K562 (cell line): ENCODE measurements at regions not wholly inside any gene's neighbourhood (a gene's known extent, or its start where the extent isn't known, plus 50 kb on each side); places are given as distances from the start of the nearest gene placed in this dataset.

ENCODE experiments used
- ATAC-seq: fragments of 200-7000 bp; cut with Tn5 transposase; 3 replicates; pipeline ENCODE4 v1.9.1; 2020; ENCODE audit warnings: moderate library complexity
- BruUV-seq: library from RNA; stranded (reverse); fragments of 400-500 nt; replicated peaks from 2 replicates; lab custom pipeline; 2021; lab: Mats Ljungman, UMichigan
- CTCF ChIA-PET: fragments of 300-600 bp; formaldehyde crosslinking; extraction: SDS; loops from one replicate; lab custom pipeline; 2021; ENCODE audit warnings: low intra/inter-chr PET ratio; lab: Yijun Ruan, JAX
- POLR2A ChIA-PET: fragments of 300-600, 350-650 bp; sonication (Branson Sonifier 250); formaldehyde crosslinking; extraction: SDS; loops from one replicate; lab custom pipeline; 2021; ENCODE audit warnings: antibody characterized with exemption, inconsistent platforms; lab: Yijun Ruan, JAX
- DNase-seq, 4 experiments: peaks; one replicate each; pipeline versions ENCODE4 v3.0.0 to v3.0.0-alpha.2; 2011 to 2018; ENCODE audit warnings: low spot score in 3 of 4, mixed read lengths in 3 of 4; ENCODE audit errors: extremely low read depth in 1 of 4
- FAIRE-seq: peaks from 2 replicates; lab custom pipeline; 2011; peaks lifted over from hg19 to GRCh38; lab: Jason Lieb, UNC
- H2AFZ ChIP-seq: 2 replicates; pipeline ENCODE4 v1.6.0; 2011; ENCODE audit warnings: low read depth, low read length, control low read depth, inconsistent platforms
- H3K27ac ChIP-seq: fragments of 200-600 bp; 3 replicates; pipeline ENCODE4 v1.8.0; 2011; ENCODE audit warnings: low read depth, mild to moderate bottlenecking, control low read depth, inconsistent platforms, low read length, moderate library complexity, mixed read lengths; ENCODE audit errors: extremely low read depth
- H3K27me3 ChIP-seq, 2 experiments: fragments of 300-600 bp in 1 of 2; 2 replicates in 1 of 2; 3 replicates in 1 of 2; pipeline versions ENCODE4 v1.6.0 to v1.8.0; 2011; ENCODE audit warnings: inconsistent platforms in 2 of 2, low read length in 2 of 2, mild to moderate bottlenecking in 1 of 2, mixed read lengths in 1 of 2, moderate library complexity in 1 of 2; ENCODE audit not compliant: control insufficient read depth in 2 of 2, insufficient read depth in 2 of 2
- H3K36me3 ChIP-seq: fragments of 300-600 bp; 3 replicates; pipeline ENCODE4 v1.8.0; 2011; ENCODE audit warnings: mild to moderate bottlenecking, low read length, inconsistent platforms; ENCODE audit not compliant: control insufficient read depth, insufficient read depth
- H3K4me1 ChIP-seq, 2 experiments: fragments of 200-600 bp in 1 of 2; replicated peaks in 1 of 2; 2 replicates in 1 of 2; 3 replicates in 1 of 2; pipeline versions ENCODE4 v1.5.1 to v1.8.0; 2011; ENCODE audit warnings: inconsistent platforms in 2 of 2, low read length in 2 of 2, mild to moderate bottlenecking in 1 of 2, mixed read lengths in 1 of 2, moderate library complexity in 1 of 2; ENCODE audit not compliant: control insufficient read depth in 2 of 2, insufficient read depth in 2 of 2
- H3K4me2 ChIP-seq: 2 replicates; pipeline ENCODE4 v1.6.1; 2011; ENCODE audit warnings: low read length, control low read depth, inconsistent platforms, mixed read lengths; ENCODE audit not compliant: insufficient read depth
- H3K4me3 ChIP-seq: fragments of 200-600 bp; sonication (generic), shearing (Covaris generic); 2 replicates; pipeline ENCODE4 v1.5.1; 2016; ENCODE audit warnings: control low read depth, inconsistent platforms
- H3K79me2 ChIP-seq: fragments of 200-600 bp; 3 replicates; pipeline ENCODE4 v1.8.0; 2011; ENCODE audit warnings: low read length, inconsistent platforms; ENCODE audit not compliant: control insufficient read depth, insufficient read depth
- H3K9ac ChIP-seq, 2 experiments: 2 replicates each; pipeline versions ENCODE4 v1.6.0 to v1.6.1; 2011; ENCODE audit warnings: low read depth in 2 of 2, low read length in 2 of 2, control low read depth in 1 of 2, inconsistent platforms in 1 of 2, mild to moderate bottlenecking in 1 of 2, mixed read lengths in 1 of 2; ENCODE audit not compliant: insufficient read depth in 1 of 2
- H3K9me1 ChIP-seq: one replicate; pipeline ENCODE4 v1.6.0; 2011; ENCODE audit warnings: inconsistent platforms, mild to moderate bottlenecking, low read length, moderate library complexity; ENCODE audit not compliant: control insufficient read depth, insufficient read depth
- H3K9me3 ChIP-seq: replicated peaks from 2 replicates; pipeline ENCODE4 v1.5.1; 2011; ENCODE audit warnings: low read depth, low read length, inconsistent platforms; ENCODE audit not compliant: control insufficient read depth, insufficient read depth
- H4K20me1 ChIP-seq: replicated peaks from 2 replicates; pipeline ENCODE4 v1.6.1; 2011; ENCODE audit warnings: low read length, inconsistent platforms, mixed read lengths; ENCODE audit not compliant: control insufficient read depth, insufficient read depth
- CBX1 ChIP-seq: sonication (generic); IDR thresholded peaks from 2 replicates; pipeline ENCODE4 v1.6.1; 2016; ENCODE audit warnings: antibody characterized with exemption, low read depth, mild to moderate bottlenecking
- ELF4 ChIP-seq: fragments of 450-650 bp; formaldehyde crosslinking; IDR thresholded peaks from 2 replicates; pipeline ENCODE4 v1.4.0; 2022; ENCODE audit warnings: missing genetic modification characterization
- GABPA ChIP-seq: fragments of 200-800 bp; sonication (Bioruptor generic); conservative IDR thresholded peaks from 2 replicates; pipeline ENCODE4 v1.6.1; 2016; ENCODE audit warnings: low read depth, missing genetic modification characterization, missing compliant biosample characterization
- MECOM ChIP-seq: fragments of 250-450 bp; sonication (Bioruptor Pico); IDR thresholded peaks from 2 replicates; pipeline ENCODE4 v1.8.0; 2022; ENCODE audit warnings: inconsistent platforms
- SNIP1 ChIP-seq: fragments of 450-650 bp; IDR thresholded peaks from 2 replicates; pipeline ENCODE4 v1.7.1; 2017; ENCODE audit warnings: low read depth, mild to moderate bottlenecking
- TAF1 ChIP-seq: IDR thresholded peaks from 2 replicates; pipeline ENCODE4 v1.6.1; 2011; ENCODE audit warnings: mild to moderate bottlenecking, low read length, moderate library complexity; ENCODE audit not compliant: insufficient read depth, control insufficient read depth, severe bottlenecking; ENCODE audit errors: extremely low read depth
- ZNF316 ChIP-seq: fragments of 450-650 bp; IDR thresholded peaks from 2 replicates; pipeline ENCODE4 v1.6.1; 2016
- WGBS: fragments of 100-300 bp; shearing (Covaris generic); methylation state at CpG from one replicate; pipeline ENCODE4 v1.1.6; 2016; ENCODE audit warnings: low coverage, mixed read lengths; ENCODE audit not compliant: insufficient coverage; ENCODE audit errors: missing lambda C conversion rate; 5-methylcytosine and 5-hydroxymethylcytosine counted together
- in situ Hi-C: fragments of 300-500 bp; cut with MboI; formaldehyde crosslinking; loops from 4 replicates; pipeline ENCODE4 v1.15.0; 2018; ENCODE audit warnings: inconsistent platforms, mixed read lengths
- intact Hi-C: fragments of 100-400 bp; cut with micrococcal nuclease; formaldehyde crosslinking; loops from 2 replicates; pipeline ENCODE4 v1.14.2; 2022

- no TSS peak for BruUV-seq
- H4K20me1 ChIP-seq, result no peaks in the 10 kb centered on the region
- H2AFZ ChIP-seq, result no peak overlapping the region
- ChIA-PET CTCF (no interaction called here), POLR2A (no interaction called here)
- H3K27me3 ChIP-seq, result no peaks in the 10 kb centered on the region
- H3K9ac ChIP-seq, result no peak overlapping the region
- H3K79me2 ChIP-seq, result no peaks in the 10 kb centered on the region
- 0% methylated on average over 1 of the region's 1 CpG for WGBS
- no peaks in the 10 kb centered on the region; the same call in 1 of the 2 replicates for H3K9me3 ChIP-seq
- intact Hi-C loops (no loop called here), in situ Hi-C loops (no loop called here)
- H3K36me3 ChIP-seq, result no peaks in the 10 kb centered on the region
- no peak overlapping the region for H3K4me3 ChIP-seq
- H3K27ac ChIP-seq, result no peak overlapping the region
- FAIRE-seq, result no peak
- H3K9me1 ChIP-seq, result no peaks in the 10 kb centered on the region
- H3K4me2 ChIP-seq, result no peak overlapping the region
- peak; percentile 43 for TF ChIP-seq ZNF316
- TF ChIP-seq MECOM (CRISPR knock-in tag), result no peak
- no peak for TF ChIP-seq SNIP1
- no peak for TF ChIP-seq CBX1
- no peak for TF ChIP-seq GABPA (tag)
- TF ChIP-seq ELF4, result no peak
- no peak for TF ChIP-seq TAF1
- no peak for DNase-seq
- H3K4me1 ChIP-seq, result no peaks in the 10 kb centered on the region
- no peak for ATAC-seq
Observed at GRCh38 chr7:114342431-114343179, 72.0 kb upstream of the FOXP2 start.
